A549 (cell line): ENCODE measurements at regions not wholly inside any gene's neighbourhood (a gene's known extent, or its start where the extent isn't known, plus 50 kb on each side); places are given as distances from the start of the nearest gene placed in this dataset.

Source experiments
- CTCF ChIP-seq: fragments of >200 bp; sonication (Bioruptor Twin); formaldehyde crosslinking; IDR thresholded peaks from 3 replicates; pipeline ENCODE4 v1.5.1; 2016
- EHMT2 ChIP-seq: fragments of 200-600 bp; sonication (generic); IDR thresholded peaks from 2 replicates; pipeline ENCODE4 v1.6.1; 2016; ENCODE audit warnings: antibody characterized with exemption, low read depth, mild to moderate bottlenecking, moderate library complexity
- JUN ChIP-seq, 2 experiments: fragments of >200 bp; sonication (Bioruptor Twin); formaldehyde crosslinking; IDR thresholded peaks; 2 replicates in 1 of 2; 3 replicates in 1 of 2; pipeline ENCODE4 v1.6.1; 2016 to 2017
- MYC ChIP-seq: IDR thresholded peaks from 2 replicates; pipeline ENCODE4 v1.6.1; 2012; ENCODE audit warnings: mild to moderate bottlenecking, inconsistent platforms, low read length, improper control_type of control experiment, borderline replicate concordance
- POLR2A ChIP-seq: IDR thresholded peaks from 2 replicates; pipeline ENCODE4 v1.6.1; 2012; ENCODE audit warnings: mild to moderate bottlenecking, low read length
- TP53 ChIP-seq: fragments of 250-450 bp; sonication (Bioruptor Pico); IDR thresholded peaks from 2 replicates; pipeline ENCODE4 v1.5.0; 2021; ENCODE audit warnings: mild to moderate bottlenecking, moderate library complexity

GRCh38 chr17:34015253-34015652 is 239.8 kb upstream of the CCL2 start:
- TF ChIP-seq POLR2A (no peak), EHMT2 (no peak), JUN (IDR thresholded peaks at IDR 0.05) (no peak), TP53 (CRISPR knock-in tag) (no peak), MYC (no peak), CTCF (no peak)
